ENCODE measurements at regions not wholly inside any gene's neighbourhood (a gene's known extent, or its start where the extent isn't known, plus 50 kb on each side); places are given as distances from the start of the nearest gene placed in this dataset.
"Not testable (repeated sequence)": the region's sequence is repeated elsewhere in the genome, so short reads cannot be mapped to it uniquely, and the experiment has no call there.

- ChIA-PET POLR2A (no interaction called here), CTCF (ENCODE audit: low intra/inter-chr PET ratio, low total read pairs) (no interaction called here)
- intact Hi-C loops (cut with micrococcal nuclease; ENCODE audit: unreplicated experiment) (no loop called here), in situ Hi-C loops (cut with HindIII; ENCODE audit: extremely low pct_ligation_motif_present, low pct_unique_long_range_greater_than_20kb) (no loop called here)
- no peak for ATAC-seq
- H4K20me1 ChIP-seq (ENCODE audit: insufficient read depth, low read length): no peaks in the 10 kb centered on the region
- TF ChIP-seq ZNF484 (CRISPR knock-in tag; IDR thresholded peaks at IDR 0.05; ENCODE audit: borderline replicate concordance, low read depth) (no peak), ATF1 (CRISPR knock-in tag; IDR thresholded peaks at IDR 0.05) (no peak)
- no peaks in the 10 kb centered on the region for H3K4me1 ChIP-seq (ENCODE audit: insufficient read depth, low read length)
- FAIRE-seq: no peak
- DNase-seq (ENCODE audit: low spot score): no peak
- no peaks in the 10 kb centered on the region for H3K27me3 ChIP-seq (ENCODE audit: control insufficient read depth in 1 of 2, insufficient read depth in 2 of 2, low read length in 2 of 2)
- no peak overlapping the region for H3K9ac ChIP-seq (ENCODE audit: insufficient read depth, low read depth, low read length)
- H3K9me3 ChIP-seq (ENCODE audit: low read length): no peaks in the 10 kb centered on the region
- H3K4me2 ChIP-seq (ENCODE audit: low read depth, low read length): no peak overlapping the region
- no peaks in the 10 kb centered on the region for H3K36me3 ChIP-seq (replicated peaks in 1 of 2; ENCODE audit: control insufficient read depth in 1 of 2, insufficient read depth in 2 of 2, low read length in 2 of 2)
- no TSS peak for BruUV-seq (replicated peaks)
- no peak overlapping the region for H2AFZ ChIP-seq (ENCODE audit: low read length)
- WGBS (ENCODE audit: low lambda C conversion rate): 10% methylated on average over 5 of the region's 5 CpGs
- H3K79me2 ChIP-seq (ENCODE audit: insufficient read depth, low read length): no peaks in the 10 kb centered on the region
- H3K27ac ChIP-seq (ENCODE audit: extremely low read length, insufficient read depth, low read length): no peak overlapping the region
- H3K4me3 ChIP-seq (replicated peaks in 1 of 3; ENCODE audit: insufficient read depth in 1 of 3, low read depth in 2 of 3, low read length in 3 of 3): no peak overlapping the region
Observed at GRCh38 chr4:126544276-126544675, 1088.5 kb upstream of the INTU start.

DNA sequence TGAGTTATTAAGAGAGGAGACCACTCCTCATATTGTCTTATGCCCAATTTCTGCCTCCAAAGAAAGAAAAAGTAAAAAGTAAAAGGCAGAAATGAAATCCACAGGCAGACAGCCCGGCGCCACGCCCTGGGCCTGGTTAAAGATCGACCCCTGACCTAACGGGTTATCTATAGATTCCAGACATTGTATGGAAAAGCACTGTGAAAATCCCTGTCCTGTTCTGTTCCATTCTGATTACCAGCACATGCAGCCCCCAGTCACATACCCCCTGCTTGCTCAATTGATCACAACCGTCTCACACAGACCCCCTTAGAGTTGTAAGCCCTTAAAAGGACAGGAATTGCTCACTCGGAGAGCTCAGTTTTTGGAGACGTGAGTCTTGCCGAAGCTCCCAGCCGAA is 1086.6 kb upstream of the INTU start:
- in situ Hi-C loops (cut with HindIII; ENCODE audit: extremely low pct_ligation_motif_present, low pct_unique_long_range_greater_than_20kb); CTCF ChIA-PET (ENCODE audit: low intra/inter-chr PET ratio, low total read pairs); H3K4me3 ChIP-seq (replicated peaks in 1 of 3; ENCODE audit: insufficient read depth in 1 of 3, low read depth in 2 of 3, low read length in 3 of 3); H2AFZ ChIP-seq (ENCODE audit: low read length); H3K9me3 ChIP-seq (ENCODE audit: low read length); BruUV-seq (replicated peaks); H3K27me3 ChIP-seq (ENCODE audit: control insufficient read depth in 1 of 2, insufficient read depth in 2 of 2, low read length in 2 of 2); H3K36me3 ChIP-seq (replicated peaks in 1 of 2; ENCODE audit: control insufficient read depth in 1 of 2, insufficient read depth in 2 of 2, low read length in 2 of 2); H3K79me2 ChIP-seq (ENCODE audit: insufficient read depth, low read length); FAIRE-seq; DNase-seq (ENCODE audit: low spot score); H3K9ac ChIP-seq (ENCODE audit: insufficient read depth, low read depth, low read length); H3K27ac ChIP-seq (ENCODE audit: extremely low read length, insufficient read depth, low read length); H3K4me2 ChIP-seq (ENCODE audit: low read depth, low read length); ATAC-seq; POLR2A ChIA-PET; H3K4me1 ChIP-seq (ENCODE audit: insufficient read depth, low read length); intact Hi-C loops (cut with micrococcal nuclease; ENCODE audit: unreplicated experiment); H4K20me1 ChIP-seq (ENCODE audit: insufficient read depth, low read length): not testable (repeated sequence)
- WGBS (ENCODE audit: low lambda C conversion rate): 19% methylated on average over 10 of the region's 10 CpGs

GRCh38 chr4:126547352-126547751 is 1085.4 kb upstream of the INTU start:
- Histone ChIP-seq H3K27ac (ENCODE audit: extremely low read length, insufficient read depth, low read length) (no peak overlapping the region), H3K4me1 (ENCODE audit: insufficient read depth, low read length) (no peaks in the 10 kb centered on the region), H3K9ac (ENCODE audit: insufficient read depth, low read depth, low read length) (no peak overlapping the region), H3K36me3 (replicated peaks in 1 of 2; ENCODE audit: control insufficient read depth in 1 of 2, insufficient read depth in 2 of 2, low read length in 2 of 2) (no peaks in the 10 kb centered on the region), H3K4me3 (replicated peaks in 1 of 3; ENCODE audit: insufficient read depth in 1 of 3, low read depth in 2 of 3, low read length in 3 of 3) (no peak overlapping the region), H3K27me3 (ENCODE audit: control insufficient read depth in 1 of 2, insufficient read depth in 2 of 2, low read length in 2 of 2) (no peaks in the 10 kb centered on the region), H4K20me1 (ENCODE audit: insufficient read depth, low read length) (no peaks in the 10 kb centered on the region), H3K4me2 (ENCODE audit: low read depth, low read length) (no peak overlapping the region), H2AFZ (ENCODE audit: low read length) (no peak overlapping the region), H3K9me3 (ENCODE audit: low read length) (no peaks in the 10 kb centered on the region), H3K79me2 (ENCODE audit: insufficient read depth, low read length) (no peaks in the 10 kb centered on the region)
- FAIRE-seq (no peak), ATAC-seq (no peak), DNase-seq (ENCODE audit: low spot score) (no peak)
- intact Hi-C loops (cut with micrococcal nuclease; ENCODE audit: unreplicated experiment) (no loop called here), in situ Hi-C loops (cut with HindIII; ENCODE audit: extremely low pct_ligation_motif_present, low pct_unique_long_range_greater_than_20kb) (no loop called here)
- BruUV-seq (replicated peaks): no TSS peak
- TF ChIP-seq GLMP (CRISPR knock-in tag; IDR thresholded peaks at IDR 0.05; ENCODE audit: borderline replicate concordance) (no peak), ZSCAN21 (CRISPR knock-in tag; IDR thresholded peaks at IDR 0.05; ENCODE audit: borderline replicate concordance) (no peak), WIZ (CRISPR knock-in tag; IDR thresholded peaks at IDR 0.05) (no peak), ZNF337 (CRISPR knock-in tag; IDR thresholded peaks at IDR 0.05; ENCODE audit: borderline replicate concordance, low read depth) (no peak)
- ChIA-PET POLR2A (no interaction called here), CTCF (ENCODE audit: low intra/inter-chr PET ratio, low total read pairs) (no interaction called here)
